ENCODE measurements at regions not wholly inside any gene's neighbourhood (a gene's known extent, or its start where the extent isn't known, plus 50 kb on each side); places are given as distances from the start of the nearest gene placed in this dataset.

- ATAC-seq, result no peak
- Histone ChIP-seq H3K4me3 (peak overlapping the region; percentile 10 to 35), H3K4me1 (peaks cover 17 to 38% of the 10 kb centered on the region in 2 donors), H3K27me3 (peaks cover 86 to 94% of the 10 kb centered on the region in 2 donors), H3K27ac (no peak overlapping the region), H3K9me3 (no peaks in the 10 kb centered on the region), H3K36me3 (no peaks in the 10 kb centered on the region)
- intact Hi-C loops (cut with DNase I), result no loop called here
- peak in 1 of 4 donors; percentile 24 for DNase-seq
- TF ChIP-seq CTCF (IDR thresholded peaks at IDR 0.05), result no peak
These were observed 302.1 kb downstream of the PARP8 start for GRCh38 chr5:50968356-50969149.

- intact Hi-C loops (cut with DNase I), result no loop called here
- no peaks in the 10 kb centered on the region for H3K9me3 ChIP-seq
- peaks cover 79 to 89% of the 10 kb centered on the region in 2 donors for H3K27me3 ChIP-seq
- ATAC-seq (peak; percentile 33), DNase-seq (peak in 2 of 4 donors; percentile 13 to 65)
- TF ChIP-seq CTCF (IDR thresholded peaks at IDR 0.05), result no peak
- H3K4me3 ChIP-seq, result peak overlapping the region; percentile 10 to 35
- H3K4me1 ChIP-seq, result peaks cover 12 to 31% of the 10 kb centered on the region in 2 donors
- no peaks in the 10 kb centered on the region for H3K36me3 ChIP-seq
- H3K27ac ChIP-seq, result no peak overlapping the region
These were observed 303.0 kb downstream of the PARP8 start for GRCh38 chr5:50969151-50970031.

- Histone ChIP-seq H3K4me1 (no peaks in the 10 kb centered on the region), H3K4me3 (no peak overlapping the region), H3K27ac (no peak overlapping the region), H3K27me3 (peaks cover 18 to 25% of the 10 kb centered on the region in 2 donors), H3K9me3 (no peaks in the 10 kb centered on the region), H3K36me3 (no peaks in the 10 kb centered on the region)
- ATAC-seq, result no peak
- intact Hi-C loops (cut with DNase I), result no loop called here
- no peak for DNase-seq
- TF ChIP-seq CTCF (IDR thresholded peaks at IDR 0.05), result no peak
These were observed 309.4 kb downstream of the PARP8 start for GRCh38 chr5:50975840-50976239.

GRCh38 chr5:50978924-50979323 lies 312.5 kb downstream of the PARP8 start:
- H3K9me3 ChIP-seq, result no peaks in the 10 kb centered on the region
- no peak for TF ChIP-seq CTCF (IDR thresholded peaks at IDR 0.05)
- H3K36me3 ChIP-seq, result no peaks in the 10 kb centered on the region
- ATAC-seq (no peak), DNase-seq (no peak)
- H3K4me3 ChIP-seq, result no peak overlapping the region
- no peak overlapping the region for H3K27ac ChIP-seq
- H3K4me1 ChIP-seq, result no peaks in the 10 kb centered on the region
- peaks cover 0 to under 1% of the 10 kb centered on the region in 2 donors for H3K27me3 ChIP-seq
- intact Hi-C loops (cut with DNase I), result no loop called here

- DNase-seq, result no peak
- intact Hi-C loops (cut with DNase I), result no loop called here
- ATAC-seq, result no peak
- H3K4me1 ChIP-seq, result no peaks in the 10 kb centered on the region
- H3K9me3 ChIP-seq, result no peaks in the 10 kb centered on the region
- no peak for TF ChIP-seq CTCF (IDR thresholded peaks at IDR 0.05)
- H3K27me3 ChIP-seq, result no peaks in the 10 kb centered on the region
- H3K36me3 ChIP-seq, result no peaks in the 10 kb centered on the region
- no peak overlapping the region for H3K4me3 ChIP-seq
- no peak overlapping the region for H3K27ac ChIP-seq
These were observed 318.2 kb downstream of the PARP8 start for GRCh38 chr5:50984640-50985039.

Data from left lung (tissue), 4 donors.